ENCODE measurements at regions not wholly inside any gene's neighbourhood (a gene's known extent, or its start where the extent isn't known, plus 50 kb on each side); places are given as distances from the start of the nearest gene placed in this dataset.

DNA sequence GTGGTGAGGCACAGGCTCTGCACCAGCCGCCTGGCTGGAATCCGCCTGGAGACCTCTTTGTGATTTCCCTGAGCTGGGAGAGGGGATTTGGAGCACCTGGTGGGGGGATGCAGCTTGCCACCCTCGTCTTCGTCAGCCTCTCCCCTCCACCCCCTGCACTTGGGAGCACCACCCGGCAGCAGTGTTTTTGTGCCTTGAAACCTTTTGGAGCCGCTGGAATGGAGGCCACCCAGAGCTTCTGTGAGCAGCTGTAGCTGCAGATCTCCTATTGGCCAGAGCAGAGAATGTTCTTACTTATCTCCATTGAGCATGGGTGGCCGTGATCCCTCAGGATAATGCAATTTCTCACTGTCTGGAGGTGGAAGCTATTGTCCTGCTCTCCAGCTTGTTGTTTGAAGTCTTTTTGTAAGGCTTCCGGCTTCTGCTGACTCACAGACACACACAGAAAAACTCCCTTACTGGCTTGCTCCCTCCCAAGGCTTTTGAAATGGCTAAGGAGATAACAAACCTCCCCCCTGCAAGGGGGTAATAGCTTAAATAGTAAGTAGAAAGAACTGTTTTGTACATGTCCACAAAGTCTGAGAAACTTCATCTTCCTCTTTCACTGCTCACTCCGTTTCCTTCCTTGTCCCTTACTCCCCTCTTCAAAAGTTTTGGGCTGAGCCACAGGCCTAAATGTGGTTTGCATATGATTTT lies 271.2 kb downstream of the PRL start:
- TF ChIP-seq, protein P1, sequence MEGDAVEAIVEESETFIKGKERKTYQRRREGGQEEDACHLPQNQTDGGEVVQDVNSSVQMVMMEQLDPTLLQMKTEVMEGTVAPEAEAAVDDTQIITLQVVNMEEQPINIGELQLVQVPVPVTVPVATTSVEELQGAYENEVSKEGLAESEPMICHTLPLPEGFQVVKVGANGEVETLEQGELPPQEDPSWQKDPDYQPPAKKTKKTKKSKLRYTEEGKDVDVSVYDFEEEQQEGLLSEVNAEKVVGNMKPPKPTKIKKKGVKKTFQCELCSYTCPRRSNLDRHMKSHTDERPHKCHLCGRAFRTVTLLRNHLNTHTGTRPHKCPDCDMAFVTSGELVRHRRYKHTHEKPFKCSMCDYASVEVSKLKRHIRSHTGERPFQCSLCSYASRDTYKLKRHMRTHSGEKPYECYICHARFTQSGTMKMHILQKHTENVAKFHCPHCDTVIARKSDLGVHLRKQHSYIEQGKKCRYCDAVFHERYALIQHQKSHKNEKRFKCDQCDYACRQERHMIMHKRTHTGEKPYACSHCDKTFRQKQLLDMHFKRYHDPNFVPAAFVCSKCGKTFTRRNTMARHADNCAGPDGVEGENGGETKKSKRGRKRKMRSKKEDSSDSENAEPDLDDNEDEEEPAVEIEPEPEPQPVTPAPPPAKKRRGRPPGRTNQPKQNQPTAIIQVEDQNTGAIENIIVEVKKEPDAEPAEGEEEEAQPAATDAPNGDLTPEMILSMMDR (IDR thresholded peaks at IDR 0.05), result no peak
- peak in 1 of 2 donors; percentile 32 for DNase-seq
- peaks cover 6% of the 10 kb centered on the region for H3K4me1 ChIP-seq (ENCODE audit: control insufficient read depth, insufficient read depth, low read length)
- H3K36me3 ChIP-seq (ENCODE audit: control insufficient read depth, insufficient read depth, low read length), result no peaks in the 10 kb centered on the region
- WGBS (ENCODE audit: insufficient coverage), result 40% methylated on average over 7 of the region's 9 CpGs
- no peaks in the 10 kb centered on the region for H3K36me3 Mint-ChIP-seq
- H3K9me3 ChIP-seq (ENCODE audit: control insufficient read depth, insufficient read depth, low read length), result peaks cover 5% of the 10 kb centered on the region
- no peak overlapping the region for H3K4me3 Mint-ChIP-seq
- peak in 2 of 3 donors; percentile 12 to 24 for ATAC-seq
- peaks cover 0 to 2% of the 10 kb centered on the region in 2 donors for H3K27me3 Mint-ChIP-seq (ENCODE audit: low read depth in 2 of 2)
- H3K27ac Mint-ChIP-seq, result no peak overlapping the region
- intact Hi-C loops (cut with micrococcal nuclease), result no loop called here
- peaks cover 4 to 7% of the 10 kb centered on the region in 2 donors for H3K9me3 Mint-ChIP-seq
- H3K27ac ChIP-seq (ENCODE audit: low read length), result peak overlapping the region; percentile 24
- no peaks in the 10 kb centered on the region for H3K27me3 ChIP-seq (ENCODE audit: control insufficient read depth, insufficient read depth, low read length)
- H3K4me3 ChIP-seq (ENCODE audit: low read length), result no peak overlapping the region
- peaks cover 0 to 4% of the 10 kb centered on the region in 2 donors for H3K4me1 Mint-ChIP-seq

DNA sequence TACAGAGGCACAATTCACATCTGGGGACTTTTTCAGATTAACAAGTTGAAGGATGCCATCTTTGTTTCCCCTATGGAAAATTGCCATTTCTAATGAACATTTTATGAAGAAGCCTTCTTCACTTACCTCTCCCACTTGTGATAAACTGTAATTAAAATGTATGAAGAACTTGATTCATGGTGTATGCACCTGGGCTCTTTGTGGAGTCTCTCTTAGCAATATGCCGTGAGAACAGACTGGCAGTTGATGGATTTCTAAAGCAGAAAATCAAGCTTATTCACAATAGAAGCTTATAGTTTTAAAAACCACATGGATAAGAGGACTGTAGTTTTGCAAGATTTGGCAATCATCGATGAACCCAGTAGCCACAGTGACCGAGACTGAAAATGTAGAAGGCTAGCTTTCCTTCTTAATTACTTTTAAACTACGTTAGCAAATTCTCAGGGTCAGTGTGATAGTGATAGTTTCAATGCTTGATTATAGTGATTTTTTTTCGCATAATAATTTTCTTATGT lies 270.6 kb downstream of the PRL start:
- no peaks in the 10 kb centered on the region for H3K36me3 ChIP-seq (ENCODE audit: control insufficient read depth, insufficient read depth, low read length)
- H3K27ac Mint-ChIP-seq, result no peak overlapping the region
- H3K4me1 ChIP-seq (ENCODE audit: control insufficient read depth, insufficient read depth, low read length), result peaks cover 6% of the 10 kb centered on the region
- H3K9me3 ChIP-seq (ENCODE audit: control insufficient read depth, insufficient read depth, low read length), result peaks cover 5% of the 10 kb centered on the region
- H3K36me3 Mint-ChIP-seq, result no peaks in the 10 kb centered on the region
- WGBS (ENCODE audit: insufficient coverage), result 83% methylated on average over 4 of the region's 5 CpGs
- no peaks in the 10 kb centered on the region for H3K27me3 ChIP-seq (ENCODE audit: control insufficient read depth, insufficient read depth, low read length)
- no peak overlapping the region for H3K4me3 Mint-ChIP-seq
- TF ChIP-seq, protein P1 (IDR thresholded peaks at IDR 0.05), result no peak
- H3K4me3 ChIP-seq (ENCODE audit: low read length), result no peak overlapping the region
- peaks cover 4 to 7% of the 10 kb centered on the region in 2 donors for H3K9me3 Mint-ChIP-seq
- intact Hi-C loops (cut with micrococcal nuclease), result no loop called here
- DNase-seq (no peak), ATAC-seq (no peak)
- H3K27me3 Mint-ChIP-seq (ENCODE audit: low read depth in 2 of 2), result peaks cover 0 to 2% of the 10 kb centered on the region in 2 donors
- no peak overlapping the region for H3K27ac ChIP-seq (ENCODE audit: low read length)
- H3K4me1 Mint-ChIP-seq, result peaks cover 0 to 4% of the 10 kb centered on the region in 2 donors

DNA sequence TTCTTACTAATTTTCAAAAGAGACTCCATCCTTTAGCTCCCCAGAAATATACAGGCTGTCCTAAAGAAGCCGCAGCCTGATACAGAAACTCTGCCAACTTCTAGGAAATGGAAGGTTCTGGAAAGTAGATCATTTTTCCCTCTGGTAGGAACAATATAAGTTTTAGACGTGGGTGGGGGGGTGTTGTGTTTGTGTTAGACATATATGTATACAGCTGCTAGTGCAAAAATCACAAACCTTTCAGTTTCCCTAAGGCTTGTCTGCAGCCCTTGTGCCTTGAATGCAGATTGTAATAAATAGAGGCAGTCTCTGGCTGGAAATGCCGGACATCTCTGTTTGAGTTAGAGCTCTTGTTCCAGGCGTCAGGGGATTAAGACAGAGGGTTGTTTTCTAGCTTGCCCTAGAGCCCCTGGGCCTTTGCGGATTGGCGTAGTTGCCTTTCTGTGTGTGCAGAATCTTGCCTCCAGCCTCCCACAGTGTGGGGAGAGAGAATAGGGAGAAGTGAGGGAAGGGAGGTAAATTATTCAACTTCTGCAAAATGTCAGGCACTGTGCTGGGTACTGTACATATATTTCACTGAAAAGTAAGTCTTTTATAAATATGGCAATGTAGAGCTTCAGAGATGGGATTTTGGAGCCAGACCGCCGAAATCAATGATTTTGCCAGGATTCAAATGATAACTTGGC lies 269.7 kb downstream of the PRL start:
- Histone ChIP-seq H3K27ac (ENCODE audit: low read length) (no peak overlapping the region), H3K4me1 (ENCODE audit: control insufficient read depth, insufficient read depth, low read length) (peaks cover 6% of the 10 kb centered on the region), H3K36me3 (ENCODE audit: control insufficient read depth, insufficient read depth, low read length) (no peaks in the 10 kb centered on the region), H3K9me3 (ENCODE audit: control insufficient read depth, insufficient read depth, low read length) (no peaks in the 10 kb centered on the region), H3K4me3 (ENCODE audit: low read length) (no peak overlapping the region), H3K27me3 (ENCODE audit: control insufficient read depth, insufficient read depth, low read length) (no peaks in the 10 kb centered on the region)
- peaks cover 0 to 2% of the 10 kb centered on the region in 2 donors for H3K27me3 Mint-ChIP-seq (ENCODE audit: low read depth in 2 of 2)
- intact Hi-C loops (cut with micrococcal nuclease), result no loop called here
- peaks cover 2 to 4% of the 10 kb centered on the region in 2 donors for H3K9me3 Mint-ChIP-seq
- H3K36me3 Mint-ChIP-seq, result no peaks in the 10 kb centered on the region
- 95% methylated on average over 8 of the region's 8 CpGs for WGBS (ENCODE audit: insufficient coverage)
- DNase-seq (no peak), ATAC-seq (no peak)
- TF ChIP-seq, protein P1 (IDR thresholded peaks at IDR 0.05), result no peak
- H3K27ac Mint-ChIP-seq, result no peak overlapping the region
- H3K4me3 Mint-ChIP-seq, result no peak overlapping the region
- peaks cover 0 to 4% of the 10 kb centered on the region in 2 donors for H3K4me1 Mint-ChIP-seq
